Stromal cell of bone marrow (primary cell): ENCODE measurements at regions not wholly inside any gene's neighbourhood (a gene's known extent, or its start where the extent isn't known, plus 50 kb on each side); places are given as distances from the start of the nearest gene placed in this dataset.
"Not testable (repeated sequence)": the region's sequence is repeated elsewhere in the genome, so short reads cannot be mapped to it uniquely, and the experiment has no call there.

Source experiments
- DNase-seq: peaks from one replicate; pipeline ENCODE4 v3.0.0-alpha.2; 2012; ENCODE audit warnings: low read depth

GRCh38 chr4:160709026-160709425, 1454.8 kb downstream of the FSTL5 start:
- no peak for DNase-seq

- DNase-seq = no peak
Measured at GRCh38 chr4:160709546-160709945, 1454.3 kb downstream of the FSTL5 start.

GRCh38 chr4:160716551-160716950, 1447.2 kb downstream of the FSTL5 start:
- DNase-seq = no peak

GRCh38 chr4:160717848-160718247, 1446.0 kb downstream of the FSTL5 start:
- DNase-seq = no peak

GRCh38 chr4:160724063-160724462, 1439.7 kb downstream of the FSTL5 start:
- no peak for DNase-seq

GRCh38 chr4:160745126-160745525, 1418.7 kb downstream of the FSTL5 start:
- DNase-seq = no peak

- not testable (repeated sequence) for DNase-seq
Measured at GRCh38 chr4:160746585-160746984, 1417.2 kb downstream of the FSTL5 start.

GRCh38 chr4:160772668-160773067, 1391.1 kb downstream of the FSTL5 start:
- DNase-seq = no peak

- DNase-seq = no peak
Measured at GRCh38 chr4:160795216-160795615, 1368.6 kb downstream of the FSTL5 start.

- no peak for DNase-seq
Measured at GRCh38 chr4:160808174-160808573, 1355.6 kb downstream of the FSTL5 start.

- DNase-seq = no peak
Measured at GRCh38 chr4:160809576-160809975, 1354.2 kb downstream of the FSTL5 start.

GRCh38 chr4:160810424-160810823, 1353.4 kb downstream of the FSTL5 start:
- no peak for DNase-seq

- no peak for DNase-seq
Measured at GRCh38 chr4:160810941-160811340, 1352.9 kb downstream of the FSTL5 start.

GRCh38 chr4:160811956-160812355, 1351.8 kb downstream of the FSTL5 start:
- no peak for DNase-seq

- no peak for DNase-seq
Measured at GRCh38 chr4:160814726-160815125, 1349.1 kb downstream of the FSTL5 start.

- no peak for DNase-seq
Measured at GRCh38 chr4:160818571-160818970, 1345.2 kb downstream of the FSTL5 start.

- DNase-seq = no peak
Measured at GRCh38 chr4:160819791-160820190, 1344.0 kb downstream of the FSTL5 start.

GRCh38 chr4:160824481-160824880, 1339.3 kb downstream of the FSTL5 start:
- DNase-seq = no peak

GRCh38 chr4:160825644-160826338, 1338.0 kb downstream of the FSTL5 start:
- DNase-seq = no peak

- DNase-seq = no peak
Measured at GRCh38 chr4:160826339-160826679, 1337.5 kb downstream of the FSTL5 start.

GRCh38 chr4:160831165-160831922, 1332.5 kb downstream of the FSTL5 start:
- DNase-seq = no peak

- no peak for DNase-seq
Measured at GRCh38 chr4:160835789-160836188, 1328.0 kb downstream of the FSTL5 start.

- DNase-seq = no peak
Measured at GRCh38 chr4:160836431-160836830, 1327.4 kb downstream of the FSTL5 start.

- no peak for DNase-seq
Measured at GRCh38 chr4:160846121-160846520, 1317.7 kb downstream of the FSTL5 start.
